Panc1 (cell line): ENCODE measurements at regions not wholly inside any gene's neighbourhood (a gene's known extent, or its start where the extent isn't known, plus 50 kb on each side); places are given as distances from the start of the nearest gene placed in this dataset.

Experiments used
- ATAC-seq: fragments of 200-7000 bp; cut with Tn5 transposase; 2 replicates; pipeline ENCODE4 v1.9.1; 2020; ENCODE audit warnings: mild to moderate bottlenecking, moderate library complexity
- BruUV-seq: library from RNA; stranded (reverse); fragments of 400-500 nt; replicated peaks from 2 replicates; lab custom pipeline; 2021; lab: Mats Ljungman, UMichigan
- CTCF ChIA-PET: fragments of 300-600 bp; sonication (Branson Sonifier 250); formaldehyde crosslinking; loops from one replicate; lab custom pipeline; 2022; ENCODE audit warnings: antibody characterized with exemption; lab: Charles Lee
- POLR2A ChIA-PET: fragments of 300-600 bp; sonication (Branson Sonifier 250); formaldehyde crosslinking; loops from one replicate; lab custom pipeline; 2022; ENCODE audit warnings: antibody characterized with exemption; lab: Charles Lee
- DNase-seq: peaks from one replicate; pipeline ENCODE4 v3.0.0-alpha.2; 2010; ENCODE audit warnings: low read depth, low spot score
- H3K27ac ChIP-seq: 2 replicates; pipeline ENCODE4 v1.5.1; 2011; ENCODE audit warnings: mild to moderate bottlenecking, low read length, inconsistent platforms
- H3K27me3 ChIP-seq: fragments of 200-500 bp; sonication (Bioruptor generic); 2 replicates; pipeline ENCODE4 v1.6.0; 2014; ENCODE audit warnings: low read length, inconsistent platforms; ENCODE audit not compliant: control insufficient read depth, insufficient read depth
- H3K36me3 ChIP-seq: fragments of 200-500 bp; sonication (Bioruptor generic); 2 replicates; pipeline ENCODE4 v1.5.1; 2014; ENCODE audit warnings: inconsistent platforms, mild to moderate bottlenecking, low read length, moderate library complexity; ENCODE audit not compliant: control insufficient read depth, insufficient read depth
- H3K4me1 ChIP-seq: 2 replicates; pipeline ENCODE4 v1.5.1; 2011; ENCODE audit warnings: inconsistent platforms, mild to moderate bottlenecking, low read length, moderate library complexity; ENCODE audit not compliant: control insufficient read depth, insufficient read depth
- H3K4me3 ChIP-seq, 2 experiments: 2 replicates each; pipeline ENCODE4 v1.5.1; 2011 to 2012; ENCODE audit warnings: low read depth in 2 of 2, low read length in 2 of 2, mild to moderate bottlenecking in 2 of 2, inconsistent platforms in 1 of 2, moderate library complexity in 1 of 2
- H3K9me3 ChIP-seq: fragments of 200-500 bp; sonication (Bioruptor generic); 2 replicates; pipeline ENCODE4 v1.5.1; 2014; ENCODE audit warnings: low read depth, mild to moderate bottlenecking, inconsistent platforms, low read length, moderate library complexity; ENCODE audit not compliant: control insufficient read depth, insufficient read depth
- POLR2AphosphoS5 ChIP-seq: IDR thresholded peaks from 2 replicates; pipeline ENCODE4 v1.6.1; 2012; ENCODE audit warnings: mild to moderate bottlenecking, low read depth, low read length, moderate library complexity
- SIN3A ChIP-seq: IDR thresholded peaks from 2 replicates; pipeline ENCODE4 v1.6.1; 2012; ENCODE audit warnings: low read depth, mild to moderate bottlenecking, low read length, moderate library complexity, borderline replicate concordance; ENCODE audit not compliant: insufficient read depth
- TCF7L2 ChIP-seq: IDR thresholded peaks from 2 replicates; pipeline ENCODE4 v1.6.1; 2011; ENCODE audit warnings: mild to moderate bottlenecking, low read depth, low read length, inconsistent platforms
- in situ Hi-C: cut with HindIII; loops from 2 replicates; pipeline ENCODE4 v1.10.0; 2016; ENCODE audit warnings: low sequenced_read_pairs, low pct_unique_long_range_greater_than_20kb
- intact Hi-C: fragments of 100-400 bp; cut with micrococcal nuclease; formaldehyde crosslinking; loops from one replicate; pipeline ENCODE4 v1.10.0; 2022; ENCODE audit not compliant: unreplicated experiment
- TF ChIP-seq, protein P1 (sequence below), 2 experiments: IDR thresholded peaks; 2 replicates each; pipeline ENCODE4 v1.6.1; 2011 to 2012; ENCODE audit warnings: low read depth in 2 of 2, control low read depth in 1 of 2, low read length in 1 of 2, mild to moderate bottlenecking in 1 of 2, moderate library complexity in 1 of 2; ENCODE audit not compliant: insufficient read depth in 1 of 2
- TF ChIP-seq, protein P2 (sequence below): fragments of 450-650 bp; IDR thresholded peaks from 2 replicates; pipeline ENCODE4 v1.5.1; 2017; ENCODE audit warnings: mild to moderate bottlenecking

DNA sequence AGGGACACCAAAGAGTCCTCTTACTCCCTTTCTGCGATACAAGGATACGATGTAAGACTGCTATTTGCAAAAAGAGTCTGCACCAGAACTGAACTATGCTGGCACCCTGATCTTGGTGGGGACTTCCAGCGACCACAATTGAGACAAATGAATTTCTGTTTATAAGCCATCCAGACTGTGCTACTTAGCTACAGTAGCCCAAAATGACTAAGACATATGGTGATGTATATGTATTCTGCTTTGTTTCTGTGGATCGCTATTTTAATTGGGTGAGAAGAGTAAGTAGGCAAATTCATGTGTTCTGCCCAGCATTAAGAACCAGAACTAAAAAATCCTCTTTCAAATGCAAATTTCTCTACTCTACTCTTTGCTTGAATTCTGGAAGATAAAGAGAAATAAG is 720.9 kb downstream of the DIPK2A start:
- ATAC-seq (no peak), DNase-seq (no peak)
- in situ Hi-C loops: no loop called here
- BruUV-seq: no TSS peak
- Histone ChIP-seq H3K9me3 (peaks cover 8% of the 10 kb centered on the region), H3K27ac (no peak overlapping the region), H3K4me1 (no peaks in the 10 kb centered on the region), H3K36me3 (no peaks in the 10 kb centered on the region), H3K27me3 (no peaks in the 10 kb centered on the region), H3K4me3 (no peak overlapping the region)
- no peak for TF ChIP-seq POLR2AphosphoS5
- TF ChIP-seq, protein P1, sequence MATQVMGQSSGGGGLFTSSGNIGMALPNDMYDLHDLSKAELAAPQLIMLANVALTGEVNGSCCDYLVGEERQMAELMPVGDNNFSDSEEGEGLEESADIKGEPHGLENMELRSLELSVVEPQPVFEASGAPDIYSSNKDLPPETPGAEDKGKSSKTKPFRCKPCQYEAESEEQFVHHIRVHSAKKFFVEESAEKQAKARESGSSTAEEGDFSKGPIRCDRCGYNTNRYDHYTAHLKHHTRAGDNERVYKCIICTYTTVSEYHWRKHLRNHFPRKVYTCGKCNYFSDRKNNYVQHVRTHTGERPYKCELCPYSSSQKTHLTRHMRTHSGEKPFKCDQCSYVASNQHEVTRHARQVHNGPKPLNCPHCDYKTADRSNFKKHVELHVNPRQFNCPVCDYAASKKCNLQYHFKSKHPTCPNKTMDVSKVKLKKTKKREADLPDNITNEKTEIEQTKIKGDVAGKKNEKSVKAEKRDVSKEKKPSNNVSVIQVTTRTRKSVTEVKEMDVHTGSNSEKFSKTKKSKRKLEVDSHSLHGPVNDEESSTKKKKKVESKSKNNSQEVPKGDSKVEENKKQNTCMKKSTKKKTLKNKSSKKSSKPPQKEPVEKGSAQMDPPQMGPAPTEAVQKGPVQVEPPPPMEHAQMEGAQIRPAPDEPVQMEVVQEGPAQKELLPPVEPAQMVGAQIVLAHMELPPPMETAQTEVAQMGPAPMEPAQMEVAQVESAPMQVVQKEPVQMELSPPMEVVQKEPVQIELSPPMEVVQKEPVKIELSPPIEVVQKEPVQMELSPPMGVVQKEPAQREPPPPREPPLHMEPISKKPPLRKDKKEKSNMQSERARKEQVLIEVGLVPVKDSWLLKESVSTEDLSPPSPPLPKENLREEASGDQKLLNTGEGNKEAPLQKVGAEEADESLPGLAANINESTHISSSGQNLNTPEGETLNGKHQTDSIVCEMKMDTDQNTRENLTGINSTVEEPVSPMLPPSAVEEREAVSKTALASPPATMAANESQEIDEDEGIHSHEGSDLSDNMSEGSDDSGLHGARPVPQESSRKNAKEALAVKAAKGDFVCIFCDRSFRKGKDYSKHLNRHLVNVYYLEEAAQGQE (IDR thresholded peaks at IDR 0.05; ENCODE audit: insufficient read depth in 1 of 2, low read depth in 2 of 2, low read length in 1 of 2): no peak
- TF ChIP-seq TCF7L2: no peak
- TF ChIP-seq SIN3A: no peak
- TF ChIP-seq, protein P2, sequence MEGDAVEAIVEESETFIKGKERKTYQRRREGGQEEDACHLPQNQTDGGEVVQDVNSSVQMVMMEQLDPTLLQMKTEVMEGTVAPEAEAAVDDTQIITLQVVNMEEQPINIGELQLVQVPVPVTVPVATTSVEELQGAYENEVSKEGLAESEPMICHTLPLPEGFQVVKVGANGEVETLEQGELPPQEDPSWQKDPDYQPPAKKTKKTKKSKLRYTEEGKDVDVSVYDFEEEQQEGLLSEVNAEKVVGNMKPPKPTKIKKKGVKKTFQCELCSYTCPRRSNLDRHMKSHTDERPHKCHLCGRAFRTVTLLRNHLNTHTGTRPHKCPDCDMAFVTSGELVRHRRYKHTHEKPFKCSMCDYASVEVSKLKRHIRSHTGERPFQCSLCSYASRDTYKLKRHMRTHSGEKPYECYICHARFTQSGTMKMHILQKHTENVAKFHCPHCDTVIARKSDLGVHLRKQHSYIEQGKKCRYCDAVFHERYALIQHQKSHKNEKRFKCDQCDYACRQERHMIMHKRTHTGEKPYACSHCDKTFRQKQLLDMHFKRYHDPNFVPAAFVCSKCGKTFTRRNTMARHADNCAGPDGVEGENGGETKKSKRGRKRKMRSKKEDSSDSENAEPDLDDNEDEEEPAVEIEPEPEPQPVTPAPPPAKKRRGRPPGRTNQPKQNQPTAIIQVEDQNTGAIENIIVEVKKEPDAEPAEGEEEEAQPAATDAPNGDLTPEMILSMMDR: no peak
- CTCF ChIA-PET: no interaction called here
- intact Hi-C loops: no loop called here
- POLR2A ChIA-PET: no interaction called here

DNA sequence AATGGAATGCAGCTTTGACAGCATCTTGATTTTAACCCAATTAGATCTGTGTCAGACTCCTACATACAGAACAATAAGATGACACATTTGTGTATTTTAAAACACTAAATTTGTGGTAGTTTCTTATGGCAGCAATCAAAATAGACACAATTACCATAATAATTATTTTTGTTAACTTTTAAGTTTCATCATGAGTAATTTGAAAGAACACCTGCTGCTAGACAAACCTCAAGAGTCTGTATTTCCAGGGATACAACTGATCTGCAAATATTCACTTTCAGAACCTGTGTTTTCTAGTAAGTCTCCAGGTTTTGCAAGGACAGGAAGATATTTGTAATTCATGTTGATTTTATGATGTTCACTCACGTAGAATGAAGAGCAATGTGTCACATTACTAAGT is 736.8 kb downstream of the DIPK2A start:
- Histone ChIP-seq H3K27ac (no peak overlapping the region), H3K27me3 (no peaks in the 10 kb centered on the region), H3K9me3 (no peaks in the 10 kb centered on the region), H3K36me3 (no peaks in the 10 kb centered on the region), H3K4me3 (no peak overlapping the region), H3K4me1 (no peaks in the 10 kb centered on the region)
- in situ Hi-C loops: no loop called here
- ATAC-seq (no peak), DNase-seq (no peak)
- intact Hi-C loops: no loop called here
- CTCF ChIA-PET: no interaction called here
- TF ChIP-seq TCF7L2: no peak
- POLR2A ChIA-PET: no interaction called here
- no TSS peak for BruUV-seq

DNA sequence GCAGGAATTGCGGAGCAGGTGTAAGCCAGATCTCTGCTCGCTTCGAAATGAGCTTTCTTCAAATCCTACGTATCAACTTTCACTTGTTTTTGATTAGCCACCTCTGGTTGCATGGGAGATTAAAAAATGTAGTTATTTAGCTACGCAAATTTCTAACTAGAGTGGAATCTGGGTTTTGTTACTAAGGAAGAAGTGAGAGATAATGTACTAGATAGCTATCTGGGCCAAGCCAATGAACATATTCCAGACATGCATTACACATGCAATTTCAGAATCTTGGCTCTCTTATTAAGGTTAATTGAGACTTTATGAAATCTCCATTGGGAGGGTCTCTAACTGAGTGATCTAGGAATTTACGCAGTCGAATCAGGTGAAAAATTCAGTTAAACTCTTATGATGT is 765.7 kb downstream of the DIPK2A start:
- POLR2A ChIA-PET: no interaction called here
- no peak for ATAC-seq
- BruUV-seq: no TSS peak
- no peaks in the 10 kb centered on the region for H3K9me3 ChIP-seq
- in situ Hi-C loops: no loop called here
- no peaks in the 10 kb centered on the region for H3K36me3 ChIP-seq
- no peak overlapping the region for H3K4me3 ChIP-seq
- no peak overlapping the region for H3K27ac ChIP-seq
- CTCF ChIA-PET: no interaction called here
- no peaks in the 10 kb centered on the region for H3K27me3 ChIP-seq
- no peak for DNase-seq
- H3K4me1 ChIP-seq: no peaks in the 10 kb centered on the region
- TF ChIP-seq POLR2AphosphoS5 (no peak), SIN3A (no peak), TCF7L2 (no peak)
- TF ChIP-seq, protein P1 (IDR thresholded peaks at IDR 0.05; ENCODE audit: insufficient read depth in 1 of 2, low read depth in 2 of 2, low read length in 1 of 2): no peak
- TF ChIP-seq, protein P2: no peak
- intact Hi-C loops: no loop called here
